ENCODE measurements at regions not wholly inside any gene's neighbourhood (a gene's known extent, or its start where the extent isn't known, plus 50 kb on each side); places are given as distances from the start of the nearest gene placed in this dataset.
"Not testable (repeated sequence)": the region's sequence is repeated elsewhere in the genome, so short reads cannot be mapped to it uniquely, and the experiment has no call there.

DNA sequence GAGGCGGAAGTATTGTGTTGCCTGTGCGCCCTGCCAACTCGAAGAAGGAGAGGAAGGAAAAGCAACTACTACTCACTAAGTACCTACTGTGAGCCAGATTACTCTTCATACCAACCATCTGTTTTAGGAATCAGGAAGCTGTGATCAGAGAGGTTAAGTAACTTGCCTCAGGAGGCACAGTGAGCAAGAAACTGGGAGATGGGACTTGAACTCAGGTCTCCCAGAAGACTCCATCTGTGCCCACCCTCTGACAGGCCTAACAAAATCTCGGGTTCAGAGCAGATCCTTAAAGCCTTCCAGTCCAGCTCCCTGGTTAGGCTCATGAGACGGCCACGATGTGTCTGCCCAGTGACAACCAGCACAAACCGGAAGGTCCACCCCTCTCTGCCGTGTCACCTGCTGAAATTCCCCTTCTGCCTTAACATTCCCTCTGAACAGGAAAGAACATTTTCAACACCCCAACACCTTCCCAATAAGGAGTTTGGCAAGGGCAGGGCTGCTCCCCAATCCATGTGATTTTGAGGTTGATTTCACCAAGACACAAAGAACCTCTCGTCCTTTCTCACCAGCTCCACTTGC lies 230.1 kb downstream of the TOMM20 start:
- no peak for DNase-seq

DNA sequence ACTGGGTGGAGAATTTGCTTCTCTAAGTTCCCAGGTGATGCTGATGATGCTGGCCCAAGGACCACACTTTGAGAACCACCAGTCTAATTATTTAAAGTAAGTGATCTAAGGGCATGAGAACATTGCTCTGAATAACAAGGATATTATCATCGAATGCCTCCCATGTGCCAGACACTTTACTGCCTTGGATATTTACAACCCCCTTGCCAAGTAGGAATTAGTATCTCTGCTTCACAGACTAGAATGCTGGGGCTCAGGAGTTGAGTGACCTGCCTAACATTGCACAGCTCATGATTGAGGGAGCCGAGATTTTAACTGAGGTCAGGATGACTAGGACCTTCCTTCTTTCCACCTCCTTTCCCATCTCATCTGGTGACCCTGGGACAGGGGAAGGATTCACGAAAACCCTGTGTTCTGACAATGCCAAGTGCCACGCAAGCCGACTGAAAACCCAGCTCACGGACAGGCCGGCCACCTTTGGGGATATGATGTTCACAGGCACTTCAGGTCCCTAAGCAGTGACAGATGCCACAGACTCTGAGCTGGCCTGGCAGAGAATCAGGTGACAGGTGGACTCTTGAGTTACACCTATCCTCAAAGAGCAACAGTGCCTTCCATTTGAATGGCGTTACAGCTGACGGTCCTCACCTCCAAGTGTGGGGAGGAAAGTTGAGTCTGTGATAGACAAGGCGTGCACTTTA lies 230.7 kb downstream of the TOMM20 start:
- no peak for DNase-seq

DNA sequence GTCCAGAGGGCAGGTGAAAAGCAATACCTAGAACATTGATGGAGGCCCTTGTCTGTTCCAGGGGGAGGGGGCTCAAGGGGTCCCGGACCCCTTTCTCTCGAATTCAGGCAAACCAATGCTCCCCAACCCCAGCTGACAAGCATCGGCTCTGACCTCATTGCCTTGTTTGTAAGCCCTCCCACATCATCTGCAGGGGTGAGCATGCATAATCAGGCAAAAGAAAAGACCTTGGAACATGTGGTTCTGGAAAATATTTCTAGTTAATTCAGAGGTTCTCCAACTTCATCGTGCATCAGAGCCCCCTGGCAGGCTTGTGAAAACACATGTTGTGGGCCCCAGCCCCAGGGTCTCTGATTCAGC lies 231.3 kb downstream of the TOMM20 start:
- no peak for DNase-seq

DNA sequence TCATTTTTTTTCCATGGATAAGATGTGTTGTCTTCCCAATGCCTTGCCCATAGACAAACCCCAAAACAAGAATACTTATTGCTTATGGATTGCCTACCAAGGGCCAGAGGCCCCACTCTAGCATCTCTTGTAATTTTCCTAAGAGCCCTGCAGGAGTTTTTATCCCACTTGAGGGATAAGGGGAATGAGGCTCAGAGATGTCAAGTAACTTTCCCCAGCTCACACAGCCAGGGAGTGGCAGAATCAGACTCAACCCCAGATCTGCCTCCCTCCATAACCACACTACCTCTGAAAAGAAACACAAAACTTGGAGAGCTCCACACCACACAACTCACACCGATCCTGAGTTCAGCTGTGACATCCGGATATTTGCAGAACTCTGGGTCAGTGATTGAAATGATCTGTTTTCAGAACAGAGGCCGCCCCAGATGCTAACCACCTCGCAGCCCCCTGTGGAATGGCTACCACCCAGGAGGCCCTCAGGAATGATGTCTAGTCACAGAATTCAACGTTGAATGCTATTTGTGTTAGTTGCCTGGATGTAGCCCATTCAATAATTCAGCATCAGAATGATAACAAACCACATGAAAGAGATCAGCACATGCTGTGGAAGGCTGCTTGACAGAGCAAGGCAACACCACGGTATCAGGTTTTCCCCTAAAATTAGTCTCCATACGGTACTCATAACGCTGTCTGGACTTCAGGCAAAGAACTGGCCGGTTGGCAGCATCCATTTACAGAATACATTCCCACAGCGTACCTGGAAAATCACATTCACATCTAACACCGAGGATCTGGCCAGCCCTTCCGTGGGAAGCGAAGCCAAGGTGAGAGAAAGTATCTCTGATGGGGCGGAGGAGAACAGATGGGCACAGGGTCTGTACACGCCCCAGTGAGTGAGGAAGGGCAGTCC lies 231.9 kb downstream of the TOMM20 start:
- no peak for DNase-seq

DNA sequence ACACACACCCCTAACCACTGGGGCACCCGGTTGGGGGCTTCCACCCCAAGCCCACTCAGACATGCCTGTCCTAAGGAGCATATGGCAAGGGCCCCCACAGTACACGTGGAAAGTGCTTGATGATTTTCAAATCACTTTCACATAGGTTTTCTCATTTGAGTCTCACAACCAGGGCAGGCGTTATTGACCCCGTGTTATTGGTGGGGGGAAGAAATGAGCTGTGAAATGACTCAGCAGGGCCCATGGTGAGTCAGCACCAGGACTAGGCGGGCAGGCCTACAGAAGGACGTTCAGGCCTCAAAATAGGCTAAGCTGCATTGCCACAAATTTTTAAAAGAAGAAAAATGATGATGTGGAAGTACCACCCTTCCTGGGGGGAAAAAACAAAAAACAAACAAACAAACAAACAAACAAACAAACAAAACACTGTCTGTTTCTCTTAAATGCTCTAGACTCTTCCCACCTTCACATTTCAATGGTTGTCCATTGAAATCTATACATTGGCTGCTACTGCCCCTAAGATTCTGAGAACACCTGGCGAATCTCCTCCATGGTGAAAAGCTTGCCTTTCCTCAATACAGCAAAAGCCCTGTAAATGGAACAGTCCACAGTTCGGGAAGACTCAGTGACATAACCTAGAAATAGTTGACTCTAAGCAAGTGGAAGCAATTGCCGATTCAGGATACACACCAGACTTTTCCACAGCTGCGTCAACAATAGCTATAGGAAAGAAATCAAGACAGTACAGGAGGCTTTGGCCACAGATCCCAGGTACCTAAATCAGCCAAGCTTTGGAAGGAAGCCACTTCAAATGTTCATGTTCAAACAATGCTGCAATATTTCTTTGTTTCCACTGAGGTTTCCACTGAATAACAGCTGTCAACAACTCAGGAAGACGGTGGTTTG lies 234.7 kb downstream of the TOMM20 start:
- DNase-seq = peak in 3 of 4 experiments; percentile 39 to 50 (median 44)

DNA sequence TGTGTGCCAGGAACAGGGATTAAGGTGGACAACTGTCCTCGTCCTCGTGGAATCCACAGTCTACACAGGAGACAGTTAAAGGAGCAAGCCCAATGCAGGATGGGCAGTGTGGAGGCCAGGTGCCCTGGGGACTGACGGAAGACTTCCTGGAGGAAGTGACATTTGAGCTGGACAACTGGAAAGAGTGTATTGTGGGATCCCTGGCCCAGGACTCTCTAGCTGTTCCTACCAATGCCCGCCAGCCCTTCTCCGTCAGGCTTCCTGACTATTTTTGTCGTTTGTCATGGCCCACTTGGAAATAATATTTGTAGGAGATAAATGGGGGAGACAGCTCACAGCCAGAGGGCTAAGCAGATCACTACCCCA lies 235.3 kb downstream of the TOMM20 start:
- no peak for DNase-seq

DNA sequence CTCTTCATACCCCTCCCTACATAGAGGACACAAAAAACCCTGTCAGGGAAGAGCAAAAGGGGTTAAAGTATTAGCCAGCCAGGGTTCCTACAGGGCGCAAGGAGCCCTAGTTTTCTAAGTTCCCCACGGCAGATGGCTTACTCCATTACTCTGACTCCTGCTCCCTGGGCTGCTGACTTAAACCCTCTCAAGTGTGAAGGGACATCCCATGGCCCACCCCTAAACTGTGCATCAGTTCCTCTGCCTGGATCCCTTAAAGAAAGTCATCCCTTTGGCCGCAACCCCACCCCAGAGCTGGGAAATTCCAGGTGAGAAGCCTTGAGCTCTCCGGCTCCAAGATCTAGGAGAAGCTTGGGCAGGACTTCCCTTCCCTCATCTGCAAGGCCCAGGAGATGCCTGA lies 236.0 kb downstream of the TOMM20 start:
- no peak for DNase-seq

DNA sequence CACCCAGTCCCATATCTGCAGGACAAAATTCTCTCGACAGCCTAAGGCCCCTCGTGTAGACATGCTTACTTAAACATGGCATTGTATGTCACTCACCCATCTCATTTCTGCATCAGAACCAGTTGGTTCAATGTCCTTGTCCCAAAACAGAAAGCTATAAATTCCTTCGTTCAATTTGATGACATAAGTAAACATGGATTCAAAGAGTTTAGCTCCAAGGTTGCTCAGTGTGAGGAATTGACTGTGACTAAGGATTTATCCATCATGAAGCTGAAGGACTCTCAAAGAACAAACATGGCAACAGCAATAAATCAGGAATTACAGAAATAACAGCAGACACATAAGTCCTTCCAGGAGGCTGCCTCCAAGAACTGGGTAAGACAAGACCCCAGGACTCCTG lies 237.2 kb downstream of the TOMM20 start:
- no peak for DNase-seq

DNA sequence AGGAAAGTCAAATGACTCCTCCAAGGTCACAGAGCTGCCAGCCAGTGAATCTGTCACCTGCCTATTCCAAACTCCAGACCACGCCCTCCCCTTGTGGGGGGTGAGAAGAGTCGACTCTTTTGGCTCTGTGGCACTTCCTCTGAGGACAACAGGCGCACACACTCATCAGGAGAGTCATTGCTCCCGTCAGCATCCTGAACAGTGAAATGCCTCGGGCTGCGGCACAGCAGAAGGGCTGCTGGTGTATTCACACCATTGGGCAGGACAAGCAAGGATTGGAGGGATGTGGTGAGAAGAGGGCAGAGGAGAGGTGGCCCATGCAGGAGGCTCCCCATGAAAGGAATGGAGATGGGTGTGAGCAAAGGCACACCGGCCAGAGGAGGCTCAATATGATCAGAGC lies 239.0 kb downstream of the TOMM20 start:
- peak in 2 of 4 experiments; percentile 26 to 44 for DNase-seq

DNA sequence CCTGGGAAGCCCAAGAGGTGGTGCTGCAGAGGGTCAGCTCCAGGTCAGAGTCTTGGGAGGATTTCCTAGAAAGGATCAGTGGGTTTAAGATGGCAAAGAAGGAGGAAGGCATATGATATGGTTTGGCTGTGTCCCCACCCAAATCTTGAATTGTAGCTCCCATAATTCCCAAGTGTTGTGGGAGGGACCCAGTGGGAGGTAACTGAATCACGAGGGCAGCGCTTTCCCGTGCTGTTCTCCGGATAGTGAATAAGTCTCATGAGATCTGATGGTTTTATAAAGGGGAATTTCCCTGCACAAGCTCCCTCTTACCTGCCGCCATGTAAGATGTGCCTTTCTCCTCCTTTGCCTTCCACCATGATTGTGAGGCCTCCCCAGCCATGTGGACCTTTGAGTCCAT lies 240.4 kb downstream of the TOMM20 start:
- DNase-seq = not testable (repeated sequence)

DNA sequence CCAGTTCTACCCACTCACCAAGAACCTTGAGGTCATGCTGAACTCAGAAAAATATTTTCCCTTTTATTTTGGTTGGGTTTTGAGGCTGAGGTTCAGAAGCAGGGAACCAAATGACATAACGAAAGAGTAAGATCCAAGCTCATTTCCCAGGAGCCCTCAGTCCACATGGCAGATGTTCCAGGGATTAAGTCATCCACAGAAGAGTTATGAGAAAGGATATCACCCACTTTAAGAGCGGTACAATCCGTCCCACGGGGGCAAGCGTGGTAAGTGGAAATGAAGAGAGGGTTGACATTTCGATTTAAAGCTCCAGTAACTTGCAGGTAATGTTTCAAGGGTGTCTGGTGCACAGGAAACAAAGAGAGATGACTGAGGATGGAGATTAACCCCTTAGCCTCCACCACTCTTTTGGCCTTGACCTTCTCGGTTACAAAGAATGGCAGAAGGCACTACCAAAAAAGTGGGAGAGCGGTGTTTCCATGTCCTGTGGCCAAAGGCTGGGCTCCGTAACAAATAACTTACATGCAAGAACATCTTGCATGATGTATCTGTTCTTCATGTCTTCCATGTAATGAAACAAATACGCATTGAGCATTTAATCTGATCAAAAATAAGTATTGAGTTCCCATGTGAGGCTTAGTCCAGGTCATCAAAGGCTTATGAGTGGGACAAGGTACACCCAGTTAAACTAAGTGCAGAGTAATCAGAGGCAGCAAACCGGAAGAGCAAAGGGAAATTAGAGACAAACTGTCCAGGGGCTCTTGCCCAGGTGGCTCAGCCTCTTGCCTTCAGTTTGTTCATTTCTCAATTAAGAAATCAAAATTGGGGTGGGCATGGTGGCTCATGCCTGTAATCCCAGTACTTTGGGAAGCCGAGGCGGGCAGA lies 241.4 kb downstream of the TOMM20 start:
- no peak for DNase-seq

DNA sequence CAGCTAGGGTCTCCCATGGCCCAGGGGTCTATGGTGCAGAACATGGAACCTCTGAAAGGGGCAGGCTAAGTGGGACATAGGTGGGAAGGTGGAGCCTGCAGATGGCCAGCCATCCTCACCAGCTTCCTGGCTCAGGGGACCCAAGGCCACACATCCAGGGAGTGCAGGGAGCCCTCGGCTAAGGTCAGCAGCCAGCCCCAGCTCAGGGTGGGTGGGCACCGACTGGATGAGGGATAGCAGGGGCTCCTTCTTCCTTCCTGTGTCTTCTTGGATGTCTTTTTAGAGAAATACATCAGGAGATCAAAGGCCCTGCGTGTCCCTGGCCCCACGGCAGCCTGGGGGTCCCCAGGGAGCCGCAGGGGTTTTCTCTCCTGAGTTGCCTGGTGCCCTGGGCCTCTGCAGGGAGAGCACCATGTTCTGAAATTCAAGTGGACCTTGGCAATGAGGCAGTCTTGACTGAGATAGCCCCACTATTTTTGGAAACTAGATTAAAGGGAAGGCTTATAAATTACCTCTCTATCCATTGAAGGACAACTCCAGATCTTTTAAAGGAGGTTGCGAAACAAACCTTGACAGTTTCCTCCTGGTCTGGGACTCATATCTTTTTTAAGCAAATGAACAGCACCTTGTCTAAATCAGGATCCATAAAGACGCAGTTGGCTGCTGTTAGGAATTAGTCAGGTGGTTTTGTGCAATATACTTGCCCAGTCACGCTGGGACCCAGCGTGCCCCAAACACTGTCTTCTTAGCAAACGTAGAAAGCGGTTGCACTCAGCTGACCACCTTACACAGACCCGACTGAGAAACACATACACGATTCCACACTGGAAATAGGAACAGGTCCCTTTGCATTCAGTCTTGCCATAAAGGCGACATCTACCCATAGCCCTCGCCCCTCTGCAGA lies 242.3 kb downstream of the TOMM20 start:
- peak; percentile 52 to 77 (median 60) for DNase-seq

DNA sequence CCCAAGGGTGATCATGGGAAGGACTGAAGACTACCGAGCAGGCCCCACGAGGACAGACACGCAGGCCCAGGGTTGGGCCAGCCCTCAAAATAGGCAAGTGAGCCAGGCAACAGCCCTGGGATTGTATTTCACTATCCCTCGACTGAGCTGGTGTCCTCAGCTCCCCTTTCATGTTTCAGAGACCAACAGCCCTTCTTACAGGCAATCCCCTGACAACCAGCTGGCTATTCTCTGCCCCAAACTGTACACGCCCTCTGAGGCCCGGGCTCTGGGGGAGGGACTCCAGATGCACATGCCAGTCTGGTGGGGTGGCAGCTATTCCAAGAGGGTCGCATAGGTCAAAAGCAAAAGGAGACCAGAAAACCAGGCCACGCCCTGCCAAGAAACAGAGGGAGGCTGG lies 243.0 kb downstream of the TOMM20 start:
- no peak for DNase-seq

DNA sequence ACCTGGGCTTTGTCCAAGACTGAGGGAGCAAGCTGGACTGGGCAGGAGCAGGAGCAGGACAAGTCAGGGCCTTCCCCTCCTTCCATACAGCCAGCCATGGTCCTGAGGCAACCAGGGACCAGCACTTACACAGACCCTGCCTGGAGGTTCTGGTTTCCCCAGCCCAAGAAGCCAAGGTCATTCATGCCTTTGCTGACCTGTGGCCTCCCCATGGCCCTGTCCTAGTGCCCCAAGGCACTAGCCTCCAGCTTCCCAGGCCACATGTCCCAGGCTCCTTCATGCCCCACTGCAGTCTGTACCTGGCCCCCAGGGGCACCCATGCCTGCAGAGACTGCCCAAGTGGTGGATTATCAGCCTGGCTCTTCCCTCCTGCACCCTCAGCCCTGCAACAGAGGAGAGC lies 243.9 kb downstream of the TOMM20 start:
- DNase-seq = no peak

DNA sequence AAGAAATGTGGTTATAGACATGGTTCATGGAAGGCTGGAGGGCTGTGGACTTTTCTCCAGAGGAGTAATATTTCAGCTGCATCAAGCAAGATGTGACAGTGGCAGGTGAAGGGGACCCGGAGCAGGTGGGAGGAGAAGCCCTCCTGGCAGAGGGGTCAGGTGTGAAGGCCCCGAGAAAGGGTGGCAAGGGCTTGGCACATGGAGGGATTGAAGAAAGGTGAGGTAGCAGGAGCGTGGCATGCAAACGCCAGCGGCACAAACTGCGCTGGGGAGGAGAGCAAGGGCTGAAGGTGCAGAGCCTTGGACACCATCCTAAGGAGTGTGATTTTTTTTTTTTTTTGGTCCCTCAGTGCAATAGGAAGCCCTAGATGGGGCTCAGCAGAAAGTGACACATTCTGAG lies 244.6 kb downstream of the TOMM20 start:
- no peak for DNase-seq

DNA sequence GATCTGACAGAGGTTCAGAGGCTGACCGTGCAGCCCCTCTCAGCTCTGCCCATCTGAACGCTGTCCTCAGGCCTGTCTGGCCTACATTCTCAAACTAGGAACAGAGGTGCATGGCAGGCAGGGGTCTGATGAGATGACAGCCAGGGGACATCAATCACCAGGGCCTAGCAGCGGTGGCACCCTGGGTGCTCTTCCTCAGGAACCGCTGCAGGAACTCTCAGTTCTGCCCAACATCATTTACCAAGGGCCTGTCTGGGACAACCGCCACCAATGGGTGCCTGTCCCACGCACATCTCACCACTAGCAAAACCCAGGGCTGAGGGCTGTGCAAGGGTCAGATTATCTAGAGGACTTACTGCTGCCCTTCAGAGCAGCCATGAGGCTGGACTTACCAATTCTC lies 245.7 kb downstream of the TOMM20 start:
- no peak for DNase-seq

DNA sequence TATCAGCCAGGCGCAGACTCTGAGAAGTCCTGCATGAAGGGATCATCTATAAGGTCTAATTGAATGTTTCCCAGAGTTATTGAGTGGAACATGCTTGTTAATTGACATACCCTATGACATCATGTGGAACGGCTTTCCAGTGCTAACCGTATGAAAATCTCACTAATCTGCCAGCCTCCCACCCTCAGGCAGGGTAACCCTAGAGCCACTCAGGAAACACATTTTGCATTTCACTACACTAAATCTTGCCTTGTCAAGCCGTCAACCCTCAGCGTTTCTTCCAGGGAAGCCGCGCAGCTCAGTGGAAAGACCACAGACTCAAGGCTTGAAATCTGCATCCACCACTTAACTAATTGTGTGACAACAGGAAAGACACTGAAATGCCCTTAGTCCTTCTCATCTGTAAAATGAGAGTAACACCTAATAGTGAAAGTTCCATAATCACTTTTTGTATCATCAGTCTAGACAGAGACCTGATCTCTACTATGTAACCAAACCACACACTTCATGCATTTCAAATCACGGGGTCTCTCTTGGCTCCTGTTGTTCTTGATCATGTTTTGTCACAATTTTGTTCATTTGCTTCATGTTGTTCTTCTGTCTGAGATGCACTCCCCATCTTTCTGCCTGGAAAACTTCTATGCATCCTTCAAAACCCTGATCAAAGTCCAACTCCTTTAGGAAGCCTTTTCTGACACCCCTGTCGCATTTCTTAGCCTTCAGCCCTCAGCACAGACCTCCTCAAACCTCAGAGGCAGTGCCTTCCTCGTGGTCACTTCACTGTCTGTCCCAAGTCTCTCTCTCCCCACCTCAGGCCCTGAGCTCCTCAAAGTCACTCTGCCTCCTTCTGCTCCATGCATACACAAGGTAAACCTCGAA lies 246.5 kb downstream of the TOMM20 start:
- DNase-seq = peak in 1 of 4 experiments; percentile 1

DNA sequence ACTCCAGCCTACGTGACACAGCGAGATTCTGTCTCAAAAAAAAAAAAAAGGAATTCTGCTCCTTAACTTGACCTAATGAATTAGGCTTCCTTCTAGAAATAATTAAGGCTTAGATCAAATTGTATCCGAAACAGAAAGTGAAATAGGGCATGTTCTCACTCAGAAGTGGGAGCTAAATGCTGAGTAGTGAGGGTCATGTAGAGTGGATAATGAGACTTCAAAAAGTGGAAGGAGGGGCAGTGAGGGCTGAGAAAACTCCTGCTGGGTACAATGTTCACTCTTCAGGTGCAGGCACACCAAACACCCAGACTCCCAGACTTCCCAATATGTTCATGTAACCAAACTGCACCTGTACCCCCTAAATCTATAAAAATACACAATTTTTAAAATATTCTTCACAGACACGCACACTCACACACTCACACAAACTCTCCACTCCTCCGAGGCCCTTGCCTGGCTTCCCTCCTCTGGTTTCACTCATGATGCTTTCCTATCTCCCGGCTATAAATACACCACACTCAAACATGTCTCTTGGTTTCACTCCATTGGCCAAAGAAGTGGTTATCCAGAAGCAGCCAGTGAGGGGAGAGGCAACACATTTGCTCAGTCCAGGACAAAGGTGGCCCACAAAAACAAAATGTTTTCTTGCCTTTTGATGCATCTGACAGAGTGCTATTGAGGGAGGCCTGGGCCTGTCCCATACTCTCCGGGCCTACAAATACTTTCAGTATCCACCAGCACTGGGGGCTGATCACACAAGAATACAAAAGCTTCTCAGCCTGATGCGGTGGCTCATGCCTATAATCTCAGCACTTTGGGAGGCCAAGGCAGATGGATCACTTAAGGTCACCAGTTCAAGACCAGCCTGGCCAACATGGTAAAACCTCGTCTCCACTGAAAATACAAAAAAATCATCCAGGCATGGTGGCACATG lies 249.2 kb downstream of the TOMM20 start:
- no peak for DNase-seq

All from suppressor macrophage (primary cell).